Activated naive CD8-positive, alpha-beta T cell treated with anti-CD3 and anti-CD28 coated beads, Interleukin-2, amount 50 U/mL, for 16 hours (primary cell): ENCODE measurements at regions not wholly inside any gene's neighbourhood (a gene's known extent, or its start where the extent isn't known, plus 50 kb on each side); places are given as distances from the start of the nearest gene placed in this dataset.

ENCODE experiments used
- DNase-seq: peaks from one replicate; pipeline ENCODE4 v3.0.0-alpha.2; 2020; ENCODE audit warnings: low read depth, low spot score

DNA sequence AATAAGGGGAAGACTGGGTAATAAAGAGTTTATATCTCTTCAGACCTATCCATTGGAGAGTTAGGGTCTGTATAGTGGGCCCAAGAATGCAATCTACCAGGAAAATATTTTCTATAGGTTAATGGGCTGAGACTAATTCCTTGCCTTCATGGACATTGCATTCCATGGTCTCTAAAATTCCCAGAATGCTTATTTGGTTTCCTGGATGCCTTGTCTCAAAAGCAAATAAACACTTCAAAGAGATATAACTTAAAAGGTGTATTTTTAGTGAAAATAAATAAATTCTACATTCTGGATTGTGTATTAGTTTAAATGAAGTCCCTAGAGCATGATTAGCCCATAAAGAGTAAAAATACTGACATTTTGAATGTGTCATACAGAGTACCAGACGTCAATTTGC lies 550.1 kb upstream of the PKN2 start:
- DNase-seq = no peak

- DNase-seq = no peak
These were observed 548.8 kb upstream of the PKN2 start for GRCh38 chr1:88134983-88135921.

- DNase-seq = no peak
These were observed 544.4 kb upstream of the PKN2 start for GRCh38 chr1:88139633-88140032.

DNA sequence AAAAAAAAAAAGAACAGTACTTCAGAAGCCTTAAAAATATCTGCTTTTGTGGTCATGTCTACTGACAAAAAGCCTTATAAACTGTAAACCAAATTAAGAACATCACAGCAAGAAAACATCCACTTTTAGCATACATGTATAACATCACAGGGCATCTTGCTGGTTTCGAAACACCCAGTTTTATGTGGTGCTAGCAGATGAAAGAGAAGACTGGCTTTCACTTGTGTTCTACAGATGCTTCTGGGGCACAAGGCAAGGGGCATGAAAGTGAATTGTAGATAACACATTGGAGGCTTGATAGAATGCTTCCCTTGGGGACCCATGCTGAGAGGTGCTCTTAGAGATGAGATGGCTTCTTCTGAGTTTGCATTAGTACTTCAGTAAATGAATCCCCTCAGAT lies 543.7 kb upstream of the PKN2 start:
- no peak for DNase-seq

- DNase-seq = no peak
These were observed 542.5 kb upstream of the PKN2 start for GRCh38 chr1:88141499-88142074.

DNA sequence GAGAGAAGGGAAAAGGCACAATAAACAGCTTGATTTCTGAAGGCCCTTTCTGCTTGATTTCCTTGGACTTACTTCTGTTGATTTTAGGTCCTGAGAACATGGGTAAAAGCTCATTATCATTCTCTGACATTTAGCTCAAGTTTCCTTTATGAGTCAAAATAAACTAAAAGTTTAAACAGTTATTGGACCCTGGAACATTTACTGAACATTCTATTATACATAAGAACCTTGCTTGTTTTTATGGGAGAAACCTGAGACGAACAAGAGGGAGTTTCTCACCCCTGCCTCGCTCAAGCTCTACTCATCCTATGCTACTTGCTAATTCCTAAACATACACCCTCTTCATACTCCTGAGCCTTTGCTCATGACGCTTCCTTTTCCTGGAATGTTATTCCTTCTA lies 538.3 kb upstream of the PKN2 start:
- no peak for DNase-seq

DNA sequence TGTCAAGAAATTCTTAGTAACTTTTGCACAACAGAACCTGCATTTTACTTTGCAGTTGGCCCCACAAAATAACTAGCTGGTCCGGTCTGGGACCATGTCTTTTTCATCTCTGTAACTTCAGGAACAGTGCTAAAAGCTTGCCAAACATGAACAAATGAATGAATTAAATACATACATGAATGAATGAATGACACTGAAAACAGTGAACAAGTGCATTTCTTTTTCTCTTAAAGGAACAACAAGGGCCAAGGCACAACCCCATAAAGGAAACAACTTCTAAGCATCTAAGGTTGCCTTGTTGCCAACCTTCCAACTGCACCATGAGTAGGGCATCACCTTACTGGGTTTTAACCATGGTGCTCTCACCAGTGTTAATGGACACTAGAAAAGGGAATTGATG lies 534.4 kb upstream of the PKN2 start:
- DNase-seq = no peak

DNA sequence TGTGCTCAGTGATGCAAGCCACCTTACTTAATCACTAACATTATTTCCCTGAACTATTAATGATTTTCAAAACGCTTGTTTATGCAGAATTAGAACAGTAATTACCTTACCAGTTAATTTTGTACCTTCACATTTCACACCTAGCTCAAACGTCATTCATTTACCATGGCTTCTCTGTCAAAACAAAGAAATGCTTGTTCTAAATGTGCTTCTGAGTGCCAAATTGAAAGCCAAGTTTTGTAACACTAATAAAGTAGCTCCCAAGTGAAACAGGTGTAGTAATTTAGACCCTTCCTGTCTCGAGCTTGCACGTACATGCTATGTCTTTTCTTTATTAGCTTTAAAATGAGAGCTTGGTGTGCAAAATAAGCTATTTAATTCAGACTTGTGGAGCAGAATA lies 533.7 kb upstream of the PKN2 start:
- DNase-seq = no peak

GRCh38 chr1:88163187-88163586 lies 520.9 kb upstream of the PKN2 start:
- no peak for DNase-seq

- DNase-seq = no peak
These were observed 515.9 kb upstream of the PKN2 start for GRCh38 chr1:88168126-88168525.

DNA sequence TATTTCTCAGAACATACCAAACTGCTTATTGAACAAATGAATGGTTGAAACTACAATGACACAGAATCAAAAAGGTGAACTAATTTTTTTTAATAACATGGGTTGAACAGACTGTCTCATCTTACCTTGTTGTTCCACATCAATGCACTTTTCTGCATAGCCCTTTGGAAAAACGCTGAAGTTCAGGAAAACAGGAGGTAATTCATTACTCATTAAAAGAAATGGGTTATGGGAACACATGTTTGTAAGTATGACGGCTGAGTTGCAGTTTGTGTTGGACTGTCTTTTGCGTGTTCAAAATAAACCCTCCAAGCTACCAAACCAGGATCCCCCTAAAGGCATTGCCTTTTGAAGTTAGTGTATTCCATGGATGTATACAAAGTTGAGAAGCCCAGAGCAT lies 514.9 kb upstream of the PKN2 start:
- no peak for DNase-seq

- no peak for DNase-seq
These were observed 514.1 kb upstream of the PKN2 start for GRCh38 chr1:88169939-88170338.

DNA sequence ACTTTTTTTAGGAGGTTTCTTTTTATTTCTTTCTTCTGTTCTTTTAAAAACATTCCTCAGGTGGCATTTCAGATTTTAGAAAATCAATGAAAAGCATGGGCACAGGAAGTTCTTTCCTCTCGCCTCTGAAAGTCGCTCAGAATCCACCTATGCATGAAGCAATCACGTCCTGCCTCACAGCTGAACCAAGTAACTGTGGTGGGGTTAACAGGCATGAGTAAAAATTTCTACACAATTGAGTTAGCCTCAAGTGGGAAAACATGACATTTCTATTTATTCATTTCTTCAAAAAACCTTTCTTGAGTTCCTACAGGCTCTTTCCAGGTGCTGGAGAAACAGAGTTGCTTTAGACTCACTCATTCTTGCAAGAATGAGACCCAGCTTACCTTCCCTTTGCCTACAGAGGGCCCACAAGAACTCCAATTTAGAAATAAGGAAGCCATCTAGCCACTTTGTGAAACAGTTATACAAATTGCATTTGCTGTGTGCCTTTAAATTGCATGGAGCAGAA lies 508.9 kb upstream of the PKN2 start:
- no peak for DNase-seq

GRCh38 chr1:88175631-88176226 lies 508.3 kb upstream of the PKN2 start:
- DNase-seq = no peak

- DNase-seq = no peak
These were observed 504.1 kb upstream of the PKN2 start for GRCh38 chr1:88179943-88180342.

- DNase-seq = peak; percentile 7
These were observed 503.5 kb upstream of the PKN2 start for GRCh38 chr1:88180449-88181108.

GRCh38 chr1:88186911-88187310 lies 497.2 kb upstream of the PKN2 start:
- DNase-seq = no peak

GRCh38 chr1:88188038-88188437 lies 496.0 kb upstream of the PKN2 start:
- DNase-seq = no peak

DNA sequence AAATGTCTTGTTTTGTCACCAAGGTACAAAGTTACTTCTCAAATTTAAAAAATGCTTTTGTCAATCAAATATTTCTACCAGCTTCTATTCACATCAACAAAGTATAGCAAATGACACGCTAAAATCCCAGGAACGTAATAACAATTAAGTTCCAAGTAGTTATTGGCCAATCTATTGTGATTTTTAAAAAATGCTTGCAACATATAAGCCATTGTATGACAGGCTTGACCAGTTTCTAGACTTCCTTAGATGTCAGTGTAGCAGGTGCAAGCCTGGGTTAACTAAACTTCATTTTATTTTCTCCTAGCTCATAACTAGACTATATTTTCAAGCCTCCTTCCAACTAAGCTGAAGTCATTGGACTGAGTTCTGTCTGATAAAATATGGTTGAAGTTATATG lies 494.5 kb upstream of the PKN2 start:
- DNase-seq = no peak

DNA sequence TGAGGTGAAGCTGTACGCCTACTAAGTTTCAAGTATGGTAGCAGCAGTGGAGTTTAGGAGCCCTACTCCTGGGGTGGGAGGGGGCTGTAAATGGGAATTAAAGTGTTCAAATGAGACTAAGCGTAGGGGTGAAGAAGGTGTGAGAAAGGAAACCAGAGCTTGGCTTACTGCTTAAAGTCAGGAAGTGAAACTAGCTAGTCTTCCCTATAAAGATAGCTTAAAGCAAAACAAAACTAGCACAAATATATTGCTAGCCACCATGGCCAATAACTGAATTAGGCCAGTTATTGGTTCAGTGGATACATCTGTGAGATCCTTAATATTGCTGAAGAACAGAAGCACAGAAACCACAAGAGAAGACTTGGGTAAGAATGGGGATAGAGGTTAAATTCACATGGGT lies 492.2 kb upstream of the PKN2 start:
- no peak for DNase-seq

- DNase-seq = no peak
These were observed 489.5 kb upstream of the PKN2 start for GRCh38 chr1:88194542-88194941.

DNA sequence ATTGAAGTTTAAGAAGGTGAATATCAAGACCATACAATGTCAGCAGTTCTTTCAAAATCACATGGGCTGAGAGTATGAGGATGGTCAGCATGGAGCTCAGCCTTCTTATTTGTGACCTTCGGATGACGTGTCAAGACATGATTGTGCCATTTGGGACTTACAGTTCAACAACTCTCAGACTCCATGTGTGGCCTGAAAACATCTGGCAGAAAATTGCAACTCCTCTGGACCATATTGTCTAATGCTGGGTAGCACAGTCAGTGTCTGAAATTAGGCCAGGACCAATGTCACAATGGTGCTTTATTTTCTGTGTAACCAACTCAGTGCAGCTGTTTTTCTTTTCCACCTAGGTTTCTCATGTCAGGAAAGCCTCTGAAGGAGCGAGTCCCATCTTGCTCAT lies 483.5 kb upstream of the PKN2 start:
- no peak for DNase-seq
